Endothelial cell of umbilical vein (primary cell): ENCODE measurements at regions not wholly inside any gene's neighbourhood (a gene's known extent, or its start where the extent isn't known, plus 50 kb on each side); places are given as distances from the start of the nearest gene placed in this dataset.

ENCODE experiments used
- BruUV-seq: library from RNA; stranded (reverse); fragments of 400-500 nt; replicated peaks from 2 replicates; lab custom pipeline; 2021; lab: Mats Ljungman, UMichigan
- CTCF ChIA-PET: fragments of 300-600, 350-600 bp; sonication (Branson Sonifier 250); formaldehyde crosslinking; loops from one replicate; lab custom pipeline; 2021; ENCODE audit warnings: antibody characterized with exemption, inconsistent platforms; lab: Charles Lee
- POLR2A ChIA-PET: fragments of 300-600, 350-600 bp; sonication (Branson Sonifier 250); formaldehyde crosslinking; loops from one replicate; lab custom pipeline; 2021; ENCODE audit warnings: antibody characterized with exemption, inconsistent platforms; lab: Charles Lee
- DNase-seq: peaks from one replicate; pipeline ENCODE4 v3.0.0-alpha.2; 2011; ENCODE audit warnings: low read depth, low spot score
- FAIRE-seq: peaks from 2 replicates; lab custom pipeline; 2011; peaks lifted over from hg19 to GRCh38; lab: Jason Lieb, UNC
- H2AFZ ChIP-seq: 2 replicates; pipeline ENCODE4 v1.6.0; 2012; ENCODE audit warnings: low read depth, low read length, control low read depth, inconsistent platforms
- H3K27ac ChIP-seq: 2 replicates; pipeline ENCODE4 v1.5.1; 2011; ENCODE audit warnings: low read depth, mild to moderate bottlenecking, control low read depth, low read length, moderate library complexity; ENCODE audit not compliant: insufficient read depth
- H3K27me3 ChIP-seq, 2 experiments: 2 replicates each; pipeline versions ENCODE4 v1.6.0 to v1.6.1; 2011; ENCODE audit warnings: low read length in 2 of 2, mixed read lengths in 1 of 2; ENCODE audit not compliant: control insufficient read depth in 2 of 2, insufficient read depth in 2 of 2
- H3K36me3 ChIP-seq, 2 experiments: 2 replicates in 1 of 2; 3 replicates in 1 of 2; pipeline ENCODE4 v1.5.1; 2011; ENCODE audit warnings: low read length in 2 of 2, mild to moderate bottlenecking in 1 of 2, moderate library complexity in 1 of 2; ENCODE audit not compliant: control insufficient read depth in 2 of 2, insufficient read depth in 2 of 2; ENCODE audit errors: extremely low read depth in 1 of 2
- H3K4me1 ChIP-seq: 3 replicates; pipeline ENCODE4 v1.5.1; 2011; ENCODE audit warnings: mild to moderate bottlenecking, low read length; ENCODE audit not compliant: control insufficient read depth, insufficient read depth; ENCODE audit errors: extremely low read depth
- H3K4me2 ChIP-seq: 2 replicates; pipeline ENCODE4 v1.6.1; 2011; ENCODE audit warnings: low read length, control low read depth, mixed read lengths; ENCODE audit not compliant: insufficient read depth
- H3K4me3 ChIP-seq, 3 experiments: fragments of 200-600 bp in 1 of 3; sonication (generic), shearing (Covaris generic) in 1 of 3; replicated peaks in 1 of 3; 2 replicates each; pipeline ENCODE4 v1.5.1; 2011 to 2016; ENCODE audit warnings: control low read depth in 3 of 3, low read length in 3 of 3, mild to moderate bottlenecking in 2 of 3, inconsistent platforms in 1 of 3, low read depth in 1 of 3, moderate library complexity in 1 of 3; ENCODE audit not compliant: insufficient read depth in 1 of 3
- H3K79me2 ChIP-seq: 2 replicates; pipeline ENCODE4 v1.6.0; 2012; ENCODE audit warnings: low read length, inconsistent platforms; ENCODE audit not compliant: control insufficient read depth, insufficient read depth
- H3K9ac ChIP-seq: replicated peaks from 2 replicates; pipeline ENCODE3; 2011; ENCODE audit warnings: low read length, control low read depth; ENCODE audit not compliant: insufficient read depth; ENCODE audit errors: extremely low read depth
- H3K9me1 ChIP-seq: replicated peaks from 3 replicates; pipeline ENCODE4 v1.6.0; 2011; ENCODE audit warnings: mild to moderate bottlenecking, low read length; ENCODE audit not compliant: control insufficient read depth, insufficient read depth; ENCODE audit errors: extremely low read depth
- H3K9me3 ChIP-seq: replicated peaks from 2 replicates; pipeline ENCODE4 v1.5.1; 2012; ENCODE audit warnings: low read length, inconsistent platforms; ENCODE audit not compliant: control insufficient read depth, insufficient read depth
- H4K20me1 ChIP-seq: replicated peaks from 2 replicates; pipeline ENCODE3; 2011; ENCODE audit warnings: mild to moderate bottlenecking, low read length; ENCODE audit not compliant: control insufficient read depth, insufficient read depth; ENCODE audit errors: extremely low read depth
- CTCF ChIP-seq, 2 donors: IDR thresholded peaks; 1 replicate in 1 of 2; 2 replicates in 1 of 2; pipeline ENCODE4 v1.5.1; 2011; ENCODE audit warnings: low read length in 2 of 2, mild to moderate bottlenecking in 2 of 2, moderate library complexity in 2 of 2, control low read depth in 1 of 2, inconsistent platforms in 1 of 2, low read depth in 1 of 2; ENCODE audit not compliant: insufficient read depth in 1 of 2; ENCODE audit errors: extremely low read depth in 1 of 2
- EZH2 ChIP-seq: IDR thresholded peaks from 2 replicates; pipeline ENCODE4 v1.6.1; 2012; ENCODE audit warnings: borderline replicate concordance, low read depth, mild to moderate bottlenecking, moderate library complexity, low read length, inconsistent platforms; ENCODE audit not compliant: severe bottlenecking
- FOS ChIP-seq: IDR thresholded peaks from 2 replicates; pipeline ENCODE4 v1.6.1; 2011; ENCODE audit warnings: mild to moderate bottlenecking, low read length, moderate library complexity, borderline replicate concordance; ENCODE audit not compliant: insufficient read depth
- GATA2 ChIP-seq: IDR thresholded peaks from 2 replicates; pipeline ENCODE4 v1.7.0; 2011; ENCODE audit warnings: low read depth, mild to moderate bottlenecking, moderate library complexity, mixed read lengths, low read length; ENCODE audit not compliant: insufficient read length, insufficient read depth
- JUN ChIP-seq: IDR thresholded peaks from 2 replicates; pipeline ENCODE4 v1.6.1; 2011; ENCODE audit warnings: borderline replicate concordance, low read depth; ENCODE audit not compliant: insufficient read length, insufficient read depth
- MAX ChIP-seq: IDR thresholded peaks from 2 replicates; pipeline ENCODE4 v1.6.1; 2011; ENCODE audit not compliant: insufficient read depth, insufficient read length
- MYC ChIP-seq: IDR thresholded peaks from one replicate; pipeline ENCODE4 v1.6.1; 2011; ENCODE audit warnings: mild to moderate bottlenecking, low read depth, low read length
- POLR2A ChIP-seq: IDR thresholded peaks from 2 replicates; pipeline ENCODE4 v1.6.1; 2012; ENCODE audit warnings: low read depth, mild to moderate bottlenecking, control low read depth, low read length
- POLR2AphosphoS5 ChIP-seq: IDR thresholded peaks from 2 replicates; pipeline ENCODE4 v1.6.1; 2012; ENCODE audit warnings: low read depth, mild to moderate bottlenecking, control low read depth, low read length, moderate library complexity; ENCODE audit not compliant: insufficient read depth
- dilution Hi-C: fragments of 300-500 bp; cut with MboI; formaldehyde crosslinking; loops from one replicate; pipeline ENCODE4 v1.15.0; 2019; ENCODE audit warnings: low sequenced_read_pairs; ENCODE audit not compliant: extremely low pct_ligation_motif_present
- intact Hi-C: fragments of 100-400 bp; cut with micrococcal nuclease; formaldehyde crosslinking; loops from one replicate; pipeline ENCODE4 v1.10.0; 2022

- BruUV-seq = no TSS peak
- Histone ChIP-seq H3K9ac (no peak overlapping the region), H3K9me3 (peaks cover 2% of the 10 kb centered on the region), H3K4me1 (no peaks in the 10 kb centered on the region), H3K4me2 (no peak overlapping the region), H2AFZ (no peak overlapping the region), H3K9me1 (no peaks in the 10 kb centered on the region), H3K4me3 (no peak overlapping the region), H3K79me2 (no peaks in the 10 kb centered on the region), H4K20me1 (no peaks in the 10 kb centered on the region), H3K27ac (no peak overlapping the region), H3K27me3 (no peaks in the 10 kb centered on the region), H3K36me3 (no peaks in the 10 kb centered on the region)
- no peak for TF ChIP-seq GATA2
- TF ChIP-seq CTCF (IDR thresholded peaks at IDR 0.05; ENCODE audit: extremely low read depth in 1 of 2, insufficient read depth in 1 of 2, low read depth in 1 of 2, low read length in 2 of 2) = no peak
- TF ChIP-seq MAX = no peak
- no peak for TF ChIP-seq POLR2AphosphoS5
- DNase-seq = no peak
- no peak for FAIRE-seq
- dilution Hi-C loops = no loop called here
- ChIA-PET CTCF (no interaction called here), POLR2A (no interaction called here)
- intact Hi-C loops = no loop called here
Observed at GRCh38 chr4:160020804-160021203, 917.9 kb downstream of the RAPGEF2 start.

GRCh38 chr4:160021870-160022269, 919.0 kb downstream of the RAPGEF2 start:
- H3K4me1 ChIP-seq = no peaks in the 10 kb centered on the region
- intact Hi-C loops = no loop called here
- TF ChIP-seq MAX (no peak), FOS (no peak), POLR2AphosphoS5 (no peak), CTCF (IDR thresholded peaks at IDR 0.05; ENCODE audit: extremely low read depth in 1 of 2, insufficient read depth in 1 of 2, low read depth in 1 of 2, low read length in 2 of 2) (no peak), JUN (no peak), EZH2 (no peak), POLR2A (no peak), GATA2 (no peak), MYC (no peak)
- ChIA-PET POLR2A (no interaction called here), CTCF (no interaction called here)
- no TSS peak for BruUV-seq
- FAIRE-seq (no peak), DNase-seq (no peak)
- no peaks in the 10 kb centered on the region for H3K79me2 ChIP-seq
- peaks cover 4% of the 10 kb centered on the region for H3K9me3 ChIP-seq
- no peak overlapping the region for H3K9ac ChIP-seq
- no peak overlapping the region for H3K4me2 ChIP-seq
- H3K9me1 ChIP-seq = no peaks in the 10 kb centered on the region
- H2AFZ ChIP-seq = no peak overlapping the region
- H3K36me3 ChIP-seq = no peaks in the 10 kb centered on the region
- dilution Hi-C loops = no loop called here
- H3K27me3 ChIP-seq = no peaks in the 10 kb centered on the region
- H3K27ac ChIP-seq = no peak overlapping the region
- H4K20me1 ChIP-seq = no peaks in the 10 kb centered on the region
- H3K4me3 ChIP-seq = no peak overlapping the region
